SK-N-SH (cell line): ENCODE measurements at regions not wholly inside any gene's neighbourhood (a gene's known extent, or its start where the extent isn't known, plus 50 kb on each side); places are given as distances from the start of the nearest gene placed in this dataset.

Source experiments
- EZH2phosphoT487 ChIP-seq: fragments of 200-600 bp; sonication (generic); IDR thresholded peaks from 2 replicates; pipeline ENCODE4 v1.6.1; 2017; ENCODE audit warnings: low read depth, mixed run types, mild to moderate bottlenecking, antibody characterized with exemption, moderate library complexity, borderline replicate concordance
- GABPA ChIP-seq: IDR thresholded peaks from 2 replicates; pipeline ENCODE4 v1.4.0; 2012; ENCODE audit warnings: low read depth, mild to moderate bottlenecking
- MXI1 ChIP-seq: IDR thresholded peaks from 2 replicates; pipeline ENCODE4 v1.6.1; 2012; ENCODE audit warnings: mild to moderate bottlenecking, low read depth, low read length, improper control_type of control experiment
- NRF1 ChIP-seq: IDR thresholded peaks from 2 replicates; pipeline ENCODE4 v1.6.1; 2012; ENCODE audit warnings: low read depth, mild to moderate bottlenecking, low read length
- RFX5 ChIP-seq: IDR thresholded peaks from 2 replicates; pipeline ENCODE4 v1.6.1; 2012; ENCODE audit warnings: mild to moderate bottlenecking, improper control_type of control experiment, low read length
- SIN3A ChIP-seq: IDR thresholded peaks from 2 replicates; pipeline ENCODE4 v1.6.1; 2012; ENCODE audit warnings: low read depth, mild to moderate bottlenecking, low read length, moderate library complexity, borderline replicate concordance
- TF ChIP-seq, protein P1 (sequence below): fragments of 200-600 bp; sonication (generic); IDR thresholded peaks from 2 replicates; pipeline ENCODE4 v1.6.1; 2017; ENCODE audit warnings: antibody characterized with exemption, mild to moderate bottlenecking, moderate library complexity
- TF ChIP-seq, protein P2 (sequence below): IDR thresholded peaks from 2 replicates; pipeline ENCODE4 v1.4.0; 2012; ENCODE audit warnings: low read depth, borderline replicate concordance
- TF ChIP-seq, protein P3 (sequence below): IDR thresholded peaks from 2 replicates; pipeline ENCODE4 v1.6.1; 2012; ENCODE audit warnings: mild to moderate bottlenecking, low read depth, low read length, moderate library complexity
- TF ChIP-seq, protein P4 (sequence below): fragments of 150-350 bp; IDR thresholded peaks from 2 replicates; pipeline ENCODE4 v1.6.1; 2017; ENCODE audit warnings: antibody characterized with exemption, low read length, low read depth, borderline replicate concordance
- TF ChIP-seq, protein P5 (sequence below): IDR thresholded peaks from 2 replicates; pipeline ENCODE4 v1.4.0; 2012; ENCODE audit warnings: low read depth

DNA sequence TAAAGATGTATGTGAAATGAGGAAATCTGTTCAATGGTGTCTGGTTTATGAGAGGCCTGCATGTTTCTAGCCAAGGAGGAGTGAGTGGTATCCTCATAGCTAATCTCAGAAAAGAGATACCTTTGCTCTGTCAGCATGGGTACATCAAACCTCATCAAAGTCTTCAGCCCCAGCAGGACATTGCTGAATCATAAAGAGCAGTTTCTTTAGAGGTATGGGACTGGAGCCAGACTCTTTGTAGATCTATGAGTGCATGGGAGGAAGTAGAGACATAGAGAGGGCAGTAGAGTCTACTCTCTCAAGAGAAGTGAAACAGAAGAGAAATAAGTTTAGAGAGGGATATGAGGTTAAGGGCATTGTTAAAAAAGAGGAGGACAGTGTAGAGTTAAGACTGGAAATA is 1950.9 kb downstream of the ARAP2 start:
- TF ChIP-seq RFX5 (no peak), EZH2phosphoT487 (no peak), SIN3A (no peak), NRF1 (no peak), MXI1 (no peak), GABPA (no peak)
- TF ChIP-seq, protein P1, sequence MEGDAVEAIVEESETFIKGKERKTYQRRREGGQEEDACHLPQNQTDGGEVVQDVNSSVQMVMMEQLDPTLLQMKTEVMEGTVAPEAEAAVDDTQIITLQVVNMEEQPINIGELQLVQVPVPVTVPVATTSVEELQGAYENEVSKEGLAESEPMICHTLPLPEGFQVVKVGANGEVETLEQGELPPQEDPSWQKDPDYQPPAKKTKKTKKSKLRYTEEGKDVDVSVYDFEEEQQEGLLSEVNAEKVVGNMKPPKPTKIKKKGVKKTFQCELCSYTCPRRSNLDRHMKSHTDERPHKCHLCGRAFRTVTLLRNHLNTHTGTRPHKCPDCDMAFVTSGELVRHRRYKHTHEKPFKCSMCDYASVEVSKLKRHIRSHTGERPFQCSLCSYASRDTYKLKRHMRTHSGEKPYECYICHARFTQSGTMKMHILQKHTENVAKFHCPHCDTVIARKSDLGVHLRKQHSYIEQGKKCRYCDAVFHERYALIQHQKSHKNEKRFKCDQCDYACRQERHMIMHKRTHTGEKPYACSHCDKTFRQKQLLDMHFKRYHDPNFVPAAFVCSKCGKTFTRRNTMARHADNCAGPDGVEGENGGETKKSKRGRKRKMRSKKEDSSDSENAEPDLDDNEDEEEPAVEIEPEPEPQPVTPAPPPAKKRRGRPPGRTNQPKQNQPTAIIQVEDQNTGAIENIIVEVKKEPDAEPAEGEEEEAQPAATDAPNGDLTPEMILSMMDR: no peak
- TF ChIP-seq, protein P2, sequence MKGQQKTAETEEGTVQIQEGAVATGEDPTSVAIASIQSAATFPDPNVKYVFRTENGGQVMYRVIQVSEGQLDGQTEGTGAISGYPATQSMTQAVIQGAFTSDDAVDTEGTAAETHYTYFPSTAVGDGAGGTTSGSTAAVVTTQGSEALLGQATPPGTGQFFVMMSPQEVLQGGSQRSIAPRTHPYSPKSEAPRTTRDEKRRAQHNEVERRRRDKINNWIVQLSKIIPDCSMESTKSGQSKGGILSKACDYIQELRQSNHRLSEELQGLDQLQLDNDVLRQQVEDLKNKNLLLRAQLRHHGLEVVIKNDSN: no peak
- TF ChIP-seq, protein P3, sequence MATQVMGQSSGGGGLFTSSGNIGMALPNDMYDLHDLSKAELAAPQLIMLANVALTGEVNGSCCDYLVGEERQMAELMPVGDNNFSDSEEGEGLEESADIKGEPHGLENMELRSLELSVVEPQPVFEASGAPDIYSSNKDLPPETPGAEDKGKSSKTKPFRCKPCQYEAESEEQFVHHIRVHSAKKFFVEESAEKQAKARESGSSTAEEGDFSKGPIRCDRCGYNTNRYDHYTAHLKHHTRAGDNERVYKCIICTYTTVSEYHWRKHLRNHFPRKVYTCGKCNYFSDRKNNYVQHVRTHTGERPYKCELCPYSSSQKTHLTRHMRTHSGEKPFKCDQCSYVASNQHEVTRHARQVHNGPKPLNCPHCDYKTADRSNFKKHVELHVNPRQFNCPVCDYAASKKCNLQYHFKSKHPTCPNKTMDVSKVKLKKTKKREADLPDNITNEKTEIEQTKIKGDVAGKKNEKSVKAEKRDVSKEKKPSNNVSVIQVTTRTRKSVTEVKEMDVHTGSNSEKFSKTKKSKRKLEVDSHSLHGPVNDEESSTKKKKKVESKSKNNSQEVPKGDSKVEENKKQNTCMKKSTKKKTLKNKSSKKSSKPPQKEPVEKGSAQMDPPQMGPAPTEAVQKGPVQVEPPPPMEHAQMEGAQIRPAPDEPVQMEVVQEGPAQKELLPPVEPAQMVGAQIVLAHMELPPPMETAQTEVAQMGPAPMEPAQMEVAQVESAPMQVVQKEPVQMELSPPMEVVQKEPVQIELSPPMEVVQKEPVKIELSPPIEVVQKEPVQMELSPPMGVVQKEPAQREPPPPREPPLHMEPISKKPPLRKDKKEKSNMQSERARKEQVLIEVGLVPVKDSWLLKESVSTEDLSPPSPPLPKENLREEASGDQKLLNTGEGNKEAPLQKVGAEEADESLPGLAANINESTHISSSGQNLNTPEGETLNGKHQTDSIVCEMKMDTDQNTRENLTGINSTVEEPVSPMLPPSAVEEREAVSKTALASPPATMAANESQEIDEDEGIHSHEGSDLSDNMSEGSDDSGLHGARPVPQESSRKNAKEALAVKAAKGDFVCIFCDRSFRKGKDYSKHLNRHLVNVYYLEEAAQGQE: no peak
- TF ChIP-seq, protein P4, sequence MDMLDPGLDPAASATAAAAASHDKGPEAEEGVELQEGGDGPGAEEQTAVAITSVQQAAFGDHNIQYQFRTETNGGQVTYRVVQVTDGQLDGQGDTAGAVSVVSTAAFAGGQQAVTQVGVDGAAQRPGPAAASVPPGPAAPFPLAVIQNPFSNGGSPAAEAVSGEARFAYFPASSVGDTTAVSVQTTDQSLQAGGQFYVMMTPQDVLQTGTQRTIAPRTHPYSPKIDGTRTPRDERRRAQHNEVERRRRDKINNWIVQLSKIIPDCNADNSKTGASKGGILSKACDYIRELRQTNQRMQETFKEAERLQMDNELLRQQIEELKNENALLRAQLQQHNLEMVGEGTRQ: no peak
- TF ChIP-seq, protein P5, sequence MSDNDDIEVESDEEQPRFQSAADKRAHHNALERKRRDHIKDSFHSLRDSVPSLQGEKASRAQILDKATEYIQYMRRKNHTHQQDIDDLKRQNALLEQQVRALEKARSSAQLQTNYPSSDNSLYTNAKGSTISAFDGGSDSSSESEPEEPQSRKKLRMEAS: no peak
